GM19372 (cell line): ENCODE measurements at regions not wholly inside any gene's neighbourhood (a gene's known extent, or its start where the extent isn't known, plus 50 kb on each side); places are given as distances from the start of the nearest gene placed in this dataset.
"Not testable (repeated sequence)": the region's sequence is repeated elsewhere in the genome, so short reads cannot be mapped to it uniquely, and the experiment has no call there.

Source experiments
- ATAC-seq: cut with Tn5 transposase; IDR thresholded peaks from one replicate; pipeline ENCODE4 v1.9.1; 2021; ENCODE audit warnings: mild to moderate bottlenecking, low read depth, moderate library complexity; ENCODE audit not compliant: unreplicated experiment

GRCh38 chr3:80997622-80998021 lies 763.8 kb downstream of the GBE1 start:
- no peak for ATAC-seq

- ATAC-seq: no peak
These were observed 766.7 kb downstream of the GBE1 start for GRCh38 chr3:80994767-80995166.

- no peak for ATAC-seq
These were observed 767.3 kb downstream of the GBE1 start for GRCh38 chr3:80994085-80994665.

GRCh38 chr3:80993241-80993945 lies 768.1 kb downstream of the GBE1 start:
- no peak for ATAC-seq

GRCh38 chr3:80983753-80984152 lies 777.7 kb downstream of the GBE1 start:
- no peak for ATAC-seq

- no peak for ATAC-seq
These were observed 783.1 kb downstream of the GBE1 start for GRCh38 chr3:80978216-80978969.

- ATAC-seq: no peak
These were observed 791.2 kb downstream of the GBE1 start for GRCh38 chr3:80970292-80970691.

- no peak for ATAC-seq
These were observed 831.9 kb downstream of the GBE1 start for GRCh38 chr3:80929576-80929975.

GRCh38 chr3:80914854-80915253 lies 846.6 kb downstream of the GBE1 start:
- ATAC-seq: no peak

- no peak for ATAC-seq
These were observed 863.2 kb downstream of the GBE1 start for GRCh38 chr3:80898211-80898610.

GRCh38 chr3:80897005-80897404 lies 864.4 kb downstream of the GBE1 start:
- ATAC-seq: not testable (repeated sequence)

- ATAC-seq: no peak
These were observed 870.9 kb downstream of the GBE1 start for GRCh38 chr3:80890571-80890970.

- no peak for ATAC-seq
These were observed 871.9 kb downstream of the GBE1 start for GRCh38 chr3:80889535-80889934.

- no peak for ATAC-seq
These were observed 890.9 kb downstream of the GBE1 start for GRCh38 chr3:80870476-80871041.

- ATAC-seq: no peak
These were observed 906.0 kb downstream of the GBE1 start for GRCh38 chr3:80855482-80855881.

GRCh38 chr3:80836395-80836794 lies 925.0 kb downstream of the GBE1 start:
- ATAC-seq: no peak

GRCh38 chr3:80807577-80807976 lies 953.9 kb downstream of the GBE1 start:
- ATAC-seq: no peak

- no peak for ATAC-seq
These were observed 954.8 kb downstream of the GBE1 start for GRCh38 chr3:80806673-80807072.

- ATAC-seq: no peak
These were observed 972.5 kb downstream of the GBE1 start for GRCh38 chr3:80788914-80789313.

GRCh38 chr3:80785875-80786274 lies 975.6 kb downstream of the GBE1 start:
- no peak for ATAC-seq

GRCh38 chr3:80785475-80785874 lies 976.0 kb downstream of the GBE1 start:
- no peak for ATAC-seq
